H9 (cell line): ENCODE measurements at regions not wholly inside any gene's neighbourhood (a gene's known extent, or its start where the extent isn't known, plus 50 kb on each side); places are given as distances from the start of the nearest gene placed in this dataset.

Source experiments
- DNase-seq: peaks from one replicate; pipeline ENCODE4 v3.0.0-alpha.2; 2017
- H2AFZ ChIP-seq: one replicate; pipeline ENCODE4 v1.6.1; 2013; ENCODE audit warnings: mild to moderate bottlenecking, low read length, control low read depth, moderate library complexity
- H2AK5ac ChIP-seq: 2 replicates; pipeline ENCODE4 v1.6.1; 2013; ENCODE audit warnings: low read length, control low read depth, mixed read lengths; ENCODE audit not compliant: insufficient read length
- H2BK120ac ChIP-seq: one replicate; pipeline ENCODE4 v1.6.1; 2013; ENCODE audit warnings: low read depth, mild to moderate bottlenecking, low read length, control low read depth, inconsistent platforms; ENCODE audit not compliant: poor library complexity, severe bottlenecking
- H2BK12ac ChIP-seq: 2 replicates; pipeline ENCODE4 v1.6.1; 2013; ENCODE audit warnings: low read length, control low read depth, mixed read lengths, low read depth; ENCODE audit not compliant: insufficient read length
- H2BK15ac ChIP-seq: 2 replicates; pipeline ENCODE4 v1.6.1; 2013; ENCODE audit warnings: low read depth, low read length, control low read depth
- H2BK20ac ChIP-seq: one replicate; pipeline ENCODE4 v1.6.1; 2013; ENCODE audit warnings: low read depth, mild to moderate bottlenecking, low read length, control low read depth, inconsistent platforms; ENCODE audit not compliant: poor library complexity, severe bottlenecking
- H2BK5ac ChIP-seq: 2 replicates; pipeline ENCODE4 v1.6.1; 2013; ENCODE audit warnings: low read length, control low read depth, mixed read lengths; ENCODE audit not compliant: insufficient read length
- H3K14ac ChIP-seq: 2 replicates; pipeline ENCODE4 v1.6.1; 2013; ENCODE audit warnings: low read length, control low read depth; ENCODE audit not compliant: insufficient read depth
- H3K18ac ChIP-seq: 2 replicates; pipeline ENCODE4 v1.6.1; 2013; ENCODE audit warnings: low read depth, mild to moderate bottlenecking, mixed read lengths, low read length, control low read depth; ENCODE audit not compliant: insufficient read length
- H3K23ac ChIP-seq: 2 replicates; pipeline ENCODE4 v1.6.1; 2013; ENCODE audit warnings: low read length, control low read depth, mixed read lengths, low read depth; ENCODE audit not compliant: insufficient read length
- H3K23me2 ChIP-seq: 2 replicates; pipeline ENCODE4 v1.6.1; 2013; ENCODE audit warnings: low read depth, mild to moderate bottlenecking, mixed read lengths, low read length, control low read depth; ENCODE audit not compliant: insufficient read length, poor library complexity, severe bottlenecking
- H3K27ac ChIP-seq: 2 replicates; pipeline ENCODE4 v1.5.1; 2013; ENCODE audit warnings: low read length, control low read depth, mixed read lengths, low read depth; ENCODE audit not compliant: insufficient read length
- H3K27me3 ChIP-seq: 2 replicates; pipeline ENCODE4 v1.6.1; 2013; ENCODE audit warnings: low read length, control low read depth, inconsistent platforms; ENCODE audit not compliant: insufficient read depth
- H3K4ac ChIP-seq: 2 replicates; pipeline ENCODE4 v1.6.1; 2013; ENCODE audit warnings: low read depth, mild to moderate bottlenecking, control low read depth, inconsistent platforms, low read length, moderate library complexity
- H3K4me1 ChIP-seq: 2 replicates; pipeline ENCODE4 v1.6.1; 2013; ENCODE audit warnings: low read length, control low read depth, inconsistent platforms; ENCODE audit not compliant: insufficient read depth
- H3K4me2 ChIP-seq: 2 replicates; pipeline ENCODE4 v1.6.1; 2013; ENCODE audit warnings: low read length, control low read depth, mixed read lengths; ENCODE audit not compliant: insufficient read length, insufficient read depth
- H3K56ac ChIP-seq: 2 replicates; pipeline ENCODE4 v1.6.1; 2013; ENCODE audit warnings: low read depth, mild to moderate bottlenecking, mixed read lengths, low read length, control low read depth; ENCODE audit not compliant: insufficient read length
- H3K79me1 ChIP-seq: 2 replicates; pipeline ENCODE4 v1.6.1; 2013; ENCODE audit warnings: low read depth, mild to moderate bottlenecking, moderate library complexity, low read length, control low read depth, inconsistent platforms; ENCODE audit not compliant: insufficient read depth, poor library complexity, severe bottlenecking
- H3K79me2 ChIP-seq: 2 replicates; pipeline ENCODE4 v1.6.1; 2013; ENCODE audit warnings: low read length, control low read depth, inconsistent platforms; ENCODE audit not compliant: insufficient read depth
- H3K9ac ChIP-seq: 2 replicates; pipeline ENCODE4 v1.6.1; 2013; ENCODE audit warnings: low read length, control low read depth, mixed read lengths; ENCODE audit not compliant: insufficient read length; ENCODE audit errors: extremely low read depth
- H3K9me3 ChIP-seq: one replicate; pipeline ENCODE4 v1.6.1; 2013; ENCODE audit warnings: low read depth, low read length, inconsistent platforms; ENCODE audit not compliant: control insufficient read depth
- H3T11ph ChIP-seq: one replicate; pipeline ENCODE4 v1.6.1; 2013; ENCODE audit warnings: mild to moderate bottlenecking, low read length, control low read depth, inconsistent platforms
- H4K20me1 ChIP-seq: one replicate; pipeline ENCODE4 v1.6.1; 2013; ENCODE audit not compliant: control insufficient read depth, insufficient read length, insufficient read depth
- H4K5ac ChIP-seq: 2 replicates; pipeline ENCODE4 v1.6.1; 2013; ENCODE audit warnings: low read depth, mild to moderate bottlenecking, mixed read lengths, low read length, control low read depth; ENCODE audit not compliant: insufficient read length
- H4K8ac ChIP-seq: replicated peaks from 2 replicates; pipeline ENCODE4 v1.6.1; 2013; ENCODE audit warnings: low read length, control low read depth, mixed read lengths, low read depth; ENCODE audit not compliant: insufficient read length
- H4K91ac ChIP-seq: 2 replicates; pipeline ENCODE4 v1.6.1; 2013; ENCODE audit warnings: low read depth, mild to moderate bottlenecking, moderate library complexity, mixed read lengths, low read length, control low read depth; ENCODE audit not compliant: insufficient read length
- H3K27ac Mint-ChIP-seq, 3 experiments: 2 replicates in 2 of 3; 3 replicates in 1 of 3; pipeline ENCODE4 v1.8.0; 2020 to 2021; ENCODE audit warnings: mixed read lengths in 3 of 3, mild to moderate bottlenecking in 1 of 3, moderate library complexity in 1 of 3
- H3K27me3 Mint-ChIP-seq: 2 replicates; pipeline ENCODE4 v1.8.0; 2021; ENCODE audit warnings: low read depth, mild to moderate bottlenecking, moderate library complexity, mixed read lengths
- H3K36me3 Mint-ChIP-seq, 3 experiments: 2 replicates in 2 of 3; 3 replicates in 1 of 3; pipeline ENCODE4 v1.8.0; 2020 to 2021; ENCODE audit warnings: low read depth in 3 of 3, mixed read lengths in 3 of 3; ENCODE audit not compliant: insufficient read depth in 1 of 3
- H3K4me1 Mint-ChIP-seq, 2 experiments: 2 replicates each; pipeline ENCODE4 v1.8.0; 2020; ENCODE audit warnings: mixed read lengths in 2 of 2
- H3K4me3 Mint-ChIP-seq, 2 experiments: 2 replicates in 1 of 2; 3 replicates in 1 of 2; pipeline ENCODE4 v1.8.0; 2020 to 2021; ENCODE audit warnings: mild to moderate bottlenecking in 2 of 2, mixed read lengths in 2 of 2, moderate library complexity in 1 of 2
- H3K9me3 Mint-ChIP-seq, 2 experiments: 2 replicates in 1 of 2; 3 replicates in 1 of 2; pipeline ENCODE4 v1.8.0; 2020; ENCODE audit warnings: mild to moderate bottlenecking in 2 of 2, mixed read lengths in 2 of 2, moderate library complexity in 1 of 2
- CTCF ChIP-seq: fragments of 200-600 bp; sonication (generic); conservative IDR thresholded peaks from 3 replicates; pipeline ENCODE4 v1.8.0; 2021; ENCODE audit warnings: antibody characterized with exemption, mild to moderate bottlenecking
- WGBS: extraction: QIAGEN DNeasy Blood & Tissue Kit; methylation state at CpG from one replicate; pipeline ENCODE4 v1.1.7; 2013; ENCODE audit warnings: missing lambda C conversion rate, low lambda C conversion rate, mixed read lengths; ENCODE audit not compliant: insufficient read length; ENCODE audit errors: extremely low coverage; 5-methylcytosine and 5-hydroxymethylcytosine counted together

GRCh38 chr15:93266291-93266690 lies 177.3 kb upstream of the RGMA start:
- Histone ChIP-seq H2AK5ac (no peak overlapping the region), H3K79me2 (no peaks in the 10 kb centered on the region), H3K23me2 (no peaks in the 10 kb centered on the region), H2BK120ac (no peak overlapping the region), H3K27me3 (no peaks in the 10 kb centered on the region), H2BK15ac (no peak overlapping the region), H3K9me3 (no peaks in the 10 kb centered on the region), H3K18ac (no peak overlapping the region), H2BK20ac (no peak overlapping the region), H2BK12ac (no peak overlapping the region), H3K4me1 (peaks cover 5% of the 10 kb centered on the region; the same call in 1 of the 2 replicates), H3K4ac (no peak overlapping the region), H3K14ac (no peak overlapping the region; the same call in 1 of the 2 replicates), H2AFZ (no peak overlapping the region), H3K9ac (no peak overlapping the region), H4K8ac (no peak overlapping the region), H3K79me1 (no peaks in the 10 kb centered on the region), H2BK5ac (no peak overlapping the region), H3K56ac (no peak overlapping the region), H4K5ac (no peak overlapping the region), H4K91ac (no peak overlapping the region), H4K20me1 (no peaks in the 10 kb centered on the region), H3K23ac (no peak overlapping the region), H3K4me2 (no peak overlapping the region), H3K27ac (no peak overlapping the region), H3T11ph (no peak overlapping the region)
- WGBS: no CpG with 5 or more reads among the region's 15 CpGs
- Mint-ChIP-seq H3K27ac (no peak overlapping the region), H3K4me3 (no peak overlapping the region), H3K27me3 (peaks cover 21% of the 10 kb centered on the region), H3K4me1 (peaks cover 16 to 17% of the 10 kb centered on the region in 2 experiments), H3K9me3 (peaks cover 0 to 2% of the 10 kb centered on the region in 2 experiments; a peak in 2 of 5 replicates), H3K36me3 (peaks cover 0 to 3% (median 1%) of the 10 kb centered on the region in 3 experiments; a peak in 3 of 7 replicates)
- DNase-seq: no peak
- TF ChIP-seq CTCF: no peak
